ENCODE measurements at regions not wholly inside any gene's neighbourhood (a gene's known extent, or its start where the extent isn't known, plus 50 kb on each side); places are given as distances from the start of the nearest gene placed in this dataset.

- DNase-seq (ENCODE audit: low spot score): no peak
These were observed 147.3 kb upstream of the UBE2E2 start for GRCh38 chr3:23055733-23056376.

- no peak for DNase-seq (ENCODE audit: low spot score)
These were observed 140.5 kb upstream of the UBE2E2 start for GRCh38 chr3:23062582-23062981.

GRCh38 chr3:23062982-23063381 lies 140.1 kb upstream of the UBE2E2 start:
- no peak for DNase-seq (ENCODE audit: low spot score)

- no peak for DNase-seq (ENCODE audit: low spot score)
These were observed 136.0 kb upstream of the UBE2E2 start for GRCh38 chr3:23067116-23067515.

GRCh38 chr3:23068016-23068728 lies 135.0 kb upstream of the UBE2E2 start:
- no peak for DNase-seq (ENCODE audit: low spot score)

GRCh38 chr3:23071296-23071695 lies 131.8 kb upstream of the UBE2E2 start:
- no peak for DNase-seq (ENCODE audit: low spot score)

- no peak for DNase-seq (ENCODE audit: low spot score)
These were observed 131.4 kb upstream of the UBE2E2 start for GRCh38 chr3:23071758-23072157.

GRCh38 chr3:23072693-23073092 lies 130.4 kb upstream of the UBE2E2 start:
- DNase-seq (ENCODE audit: low spot score): no peak

GRCh38 chr3:23073724-23074305 lies 129.3 kb upstream of the UBE2E2 start:
- DNase-seq (ENCODE audit: low spot score): no peak

GRCh38 chr3:23075496-23075895 lies 127.6 kb upstream of the UBE2E2 start:
- no peak for DNase-seq (ENCODE audit: low spot score)

- DNase-seq (ENCODE audit: low spot score): no peak
These were observed 126.7 kb upstream of the UBE2E2 start for GRCh38 chr3:23076437-23076836.

GRCh38 chr3:23077126-23077525 lies 126.0 kb upstream of the UBE2E2 start:
- DNase-seq (ENCODE audit: low spot score): no peak

- DNase-seq (ENCODE audit: low spot score): no peak
These were observed 124.4 kb upstream of the UBE2E2 start for GRCh38 chr3:23078735-23079134.

GRCh38 chr3:23079976-23080375 lies 123.2 kb upstream of the UBE2E2 start:
- no peak for DNase-seq (ENCODE audit: low spot score)

GRCh38 chr3:23083701-23084100 lies 119.4 kb upstream of the UBE2E2 start:
- no peak for DNase-seq (ENCODE audit: low spot score)

- DNase-seq (ENCODE audit: low spot score): no peak
These were observed 118.8 kb upstream of the UBE2E2 start for GRCh38 chr3:23084367-23084766.

- no peak for DNase-seq (ENCODE audit: low spot score)
These were observed 117.9 kb upstream of the UBE2E2 start for GRCh38 chr3:23085261-23085660.

GRCh38 chr3:23086331-23086730 lies 116.8 kb upstream of the UBE2E2 start:
- no peak for DNase-seq (ENCODE audit: low spot score)

GRCh38 chr3:23086831-23087230 lies 116.3 kb upstream of the UBE2E2 start:
- no peak for DNase-seq (ENCODE audit: low spot score)

GRCh38 chr3:23094412-23094811 lies 108.7 kb upstream of the UBE2E2 start:
- DNase-seq (ENCODE audit: low spot score): no peak

GRCh38 chr3:23094890-23095462 lies 108.2 kb upstream of the UBE2E2 start:
- DNase-seq (ENCODE audit: low spot score): peak; percentile 46

- DNase-seq (ENCODE audit: low spot score): no peak
These were observed 107.1 kb upstream of the UBE2E2 start for GRCh38 chr3:23096041-23096440.

GRCh38 chr3:23099021-23099420 lies 104.1 kb upstream of the UBE2E2 start:
- DNase-seq (ENCODE audit: low spot score): no peak

All from kidney capillary endothelial cell (primary cell).